ENCODE measurements at regions not wholly inside any gene's neighbourhood (a gene's known extent, or its start where the extent isn't known, plus 50 kb on each side); places are given as distances from the start of the nearest gene placed in this dataset.

DNA sequence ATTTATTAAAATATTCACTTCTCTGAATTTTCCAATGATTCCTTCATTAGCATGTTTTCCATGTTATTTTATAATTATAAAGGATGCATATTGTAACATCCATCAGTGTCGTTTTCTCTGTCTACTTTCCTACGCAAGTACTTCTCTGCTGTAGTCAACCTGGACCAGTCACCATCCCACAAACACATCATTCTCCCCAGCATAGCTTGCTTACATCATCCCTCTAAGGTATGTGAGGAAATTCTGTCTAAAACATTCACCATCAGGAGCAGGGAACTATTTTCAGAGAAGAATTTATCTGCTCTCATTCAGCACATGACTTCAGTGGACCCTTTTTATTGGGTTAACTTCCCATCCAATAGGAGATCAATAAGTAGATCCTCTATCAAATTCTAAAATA is 806.1 kb upstream of the ARGLU1 start:
- TF ChIP-seq, protein P1, sequence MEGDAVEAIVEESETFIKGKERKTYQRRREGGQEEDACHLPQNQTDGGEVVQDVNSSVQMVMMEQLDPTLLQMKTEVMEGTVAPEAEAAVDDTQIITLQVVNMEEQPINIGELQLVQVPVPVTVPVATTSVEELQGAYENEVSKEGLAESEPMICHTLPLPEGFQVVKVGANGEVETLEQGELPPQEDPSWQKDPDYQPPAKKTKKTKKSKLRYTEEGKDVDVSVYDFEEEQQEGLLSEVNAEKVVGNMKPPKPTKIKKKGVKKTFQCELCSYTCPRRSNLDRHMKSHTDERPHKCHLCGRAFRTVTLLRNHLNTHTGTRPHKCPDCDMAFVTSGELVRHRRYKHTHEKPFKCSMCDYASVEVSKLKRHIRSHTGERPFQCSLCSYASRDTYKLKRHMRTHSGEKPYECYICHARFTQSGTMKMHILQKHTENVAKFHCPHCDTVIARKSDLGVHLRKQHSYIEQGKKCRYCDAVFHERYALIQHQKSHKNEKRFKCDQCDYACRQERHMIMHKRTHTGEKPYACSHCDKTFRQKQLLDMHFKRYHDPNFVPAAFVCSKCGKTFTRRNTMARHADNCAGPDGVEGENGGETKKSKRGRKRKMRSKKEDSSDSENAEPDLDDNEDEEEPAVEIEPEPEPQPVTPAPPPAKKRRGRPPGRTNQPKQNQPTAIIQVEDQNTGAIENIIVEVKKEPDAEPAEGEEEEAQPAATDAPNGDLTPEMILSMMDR (IDR thresholded peaks at IDR 0.05), result no peak
- no peak overlapping the region for H3K27ac ChIP-seq
- H3K36me3 ChIP-seq, result no peaks in the 10 kb centered on the region
- no peak for ATAC-seq (ENCODE audit: insufficient number of reproducible peaks, low FRiP score, low read depth)
- H3K9me3 ChIP-seq, result no peaks in the 10 kb centered on the region
- no peak overlapping the region for H3K4me3 ChIP-seq
- peaks cover 0 to 6% of the 10 kb centered on the region in 2 donors for H3K4me1 ChIP-seq (ENCODE audit: control insufficient read depth in 1 of 2, low read depth in 2 of 2)
- H3K27me3 ChIP-seq (replicated peaks; ENCODE audit: insufficient read depth), result no peaks in the 10 kb centered on the region
- DNase-seq (ENCODE audit: low spot score), result no peak

DNA sequence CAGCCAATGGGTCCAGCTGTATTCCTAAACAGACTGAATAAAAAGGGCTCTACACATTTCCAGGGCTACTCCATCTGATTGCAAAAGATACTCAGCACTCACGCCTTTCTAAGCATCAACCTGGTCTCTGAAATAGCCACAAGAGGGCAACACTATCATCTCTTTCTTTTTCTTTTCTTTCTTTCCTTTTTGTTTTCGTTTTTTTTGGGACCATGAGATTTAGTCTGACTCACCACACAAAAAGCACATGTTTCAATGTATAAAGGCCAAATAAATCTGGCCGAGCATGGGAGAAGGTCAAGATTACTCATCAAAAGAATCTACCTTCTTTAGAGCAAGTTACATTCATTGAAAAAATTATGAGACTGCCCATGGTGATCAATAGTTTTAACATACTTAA is 805.6 kb upstream of the ARGLU1 start:
- Histone ChIP-seq H3K4me1 (ENCODE audit: control insufficient read depth in 1 of 2, low read depth in 2 of 2) (peaks cover 0 to 6% of the 10 kb centered on the region in 2 donors), H3K36me3 (no peaks in the 10 kb centered on the region), H3K27me3 (replicated peaks; ENCODE audit: insufficient read depth) (no peaks in the 10 kb centered on the region), H3K27ac (no peak overlapping the region), H3K4me3 (no peak overlapping the region), H3K9me3 (no peaks in the 10 kb centered on the region)
- DNase-seq (ENCODE audit: low spot score) (no peak), ATAC-seq (ENCODE audit: insufficient number of reproducible peaks, low FRiP score, low read depth) (peak; percentile 82)
- TF ChIP-seq, protein P1 (IDR thresholded peaks at IDR 0.05), result peak; percentile 51

DNA sequence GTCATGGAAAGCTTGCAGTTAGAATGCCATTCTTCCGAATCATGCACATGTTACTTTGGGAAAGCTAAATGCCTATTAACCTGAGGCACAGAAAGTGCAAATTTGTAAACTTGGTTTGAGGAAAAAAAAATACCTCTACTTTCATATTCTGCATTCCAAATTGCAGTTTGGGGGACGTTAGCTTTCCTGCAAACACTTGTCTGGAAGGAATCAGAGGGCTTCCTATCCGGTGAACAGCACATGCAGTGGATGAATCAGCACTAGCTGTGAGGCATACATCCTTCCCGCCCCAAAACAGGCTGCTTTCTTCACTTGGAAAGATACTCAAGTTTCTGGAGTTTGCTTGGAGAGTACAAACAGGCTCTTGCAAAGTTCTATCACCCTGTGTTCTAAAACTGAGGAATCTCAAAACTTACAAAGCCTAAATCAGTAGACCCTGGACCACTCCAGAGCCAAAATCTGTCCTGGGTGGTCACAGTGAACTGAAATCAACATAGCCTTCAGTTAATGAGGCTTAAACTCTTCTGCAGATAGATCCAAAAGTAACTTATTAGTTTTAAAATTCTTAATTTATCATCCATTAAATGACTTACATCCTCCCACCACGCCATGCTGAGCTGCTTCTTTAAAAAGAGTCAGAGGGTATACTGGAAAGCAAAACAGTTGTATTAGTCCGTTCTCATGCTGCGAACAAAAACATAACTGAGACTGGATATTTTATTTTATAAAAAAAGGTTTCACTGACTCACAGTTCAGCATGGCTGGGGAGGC is 802.3 kb upstream of the ARGLU1 start:
- no peaks in the 10 kb centered on the region for H3K27me3 ChIP-seq (replicated peaks; ENCODE audit: insufficient read depth)
- DNase-seq (ENCODE audit: low spot score) (no peak), ATAC-seq (ENCODE audit: insufficient number of reproducible peaks, low FRiP score, low read depth) (no peak)
- peaks cover 0 to 6% of the 10 kb centered on the region in 2 donors for H3K4me1 ChIP-seq (ENCODE audit: control insufficient read depth in 1 of 2, low read depth in 2 of 2)
- H3K36me3 ChIP-seq, result no peaks in the 10 kb centered on the region
- no peak overlapping the region for H3K27ac ChIP-seq
- no peaks in the 10 kb centered on the region for H3K9me3 ChIP-seq
- TF ChIP-seq, protein P1 (IDR thresholded peaks at IDR 0.05), result no peak
- no peak overlapping the region for H3K4me3 ChIP-seq

DNA sequence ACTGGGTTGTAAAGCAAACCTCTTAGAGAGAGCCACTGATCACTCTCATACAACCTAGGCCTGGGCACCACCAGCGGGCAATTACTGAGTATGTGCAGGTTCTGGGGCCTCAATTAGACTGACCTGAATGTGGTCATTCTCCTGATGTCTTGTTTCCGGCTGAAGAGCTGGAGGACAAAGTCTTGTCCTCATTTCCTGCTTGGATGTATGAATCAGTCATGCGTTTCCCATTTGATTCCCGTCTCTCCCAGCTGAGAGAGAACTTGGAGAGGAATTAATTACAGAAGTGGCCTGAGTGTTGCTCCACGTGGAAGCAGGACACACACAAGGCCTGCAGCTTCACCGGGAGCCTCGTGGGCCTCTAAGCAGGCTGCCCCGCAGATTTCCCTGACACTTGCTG is 799.3 kb upstream of the ARGLU1 start:
- DNase-seq (ENCODE audit: low spot score), result no peak

DNA sequence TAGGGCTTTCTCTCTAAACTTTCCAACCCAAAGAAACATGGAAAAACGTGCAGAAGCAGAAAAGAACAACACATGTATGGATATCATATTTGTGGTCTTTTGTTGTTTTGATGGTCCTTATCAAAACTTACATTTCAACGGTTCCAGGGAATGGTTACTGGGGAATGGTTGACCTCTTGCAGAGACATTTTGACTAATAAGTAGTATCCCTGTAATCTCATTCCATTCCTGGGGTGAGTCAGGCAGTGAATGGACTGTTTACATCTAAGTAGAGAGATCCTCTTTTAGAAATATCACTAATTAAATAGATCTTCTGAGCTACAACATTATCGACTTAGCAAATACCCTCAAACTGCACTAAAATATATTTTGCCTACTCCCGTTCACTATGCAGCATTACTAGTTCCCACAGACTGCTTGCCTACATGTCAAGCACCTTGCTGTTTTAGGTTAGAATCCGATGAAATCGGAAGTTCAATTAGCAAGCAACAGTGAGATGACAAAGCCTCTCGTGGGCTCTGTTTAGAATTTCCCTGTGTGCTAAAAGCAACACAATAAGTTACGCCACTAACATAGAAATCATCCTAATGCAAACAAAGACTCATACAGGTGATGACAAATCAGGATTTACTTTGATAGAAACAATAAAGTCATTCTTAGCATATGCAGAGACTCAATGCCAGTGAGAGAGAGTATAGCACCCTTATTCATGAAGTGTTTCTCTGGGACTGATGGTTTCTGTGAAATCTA is 797.7 kb upstream of the ARGLU1 start:
- ATAC-seq (ENCODE audit: insufficient number of reproducible peaks, low FRiP score, low read depth), result no peak
- TF ChIP-seq, protein P1 (IDR thresholded peaks at IDR 0.05), result no peak
- DNase-seq (ENCODE audit: low spot score), result no peak
- Histone ChIP-seq H3K27me3 (replicated peaks; ENCODE audit: insufficient read depth) (no peaks in the 10 kb centered on the region), H3K36me3 (no peaks in the 10 kb centered on the region), H3K4me3 (no peak overlapping the region), H3K27ac (no peak overlapping the region), H3K9me3 (no peaks in the 10 kb centered on the region), H3K4me1 (ENCODE audit: control insufficient read depth in 1 of 2, low read depth in 2 of 2) (no peaks in the 10 kb centered on the region)

More for the DNA sequence above, 799.3 kb upstream of the ARGLU1 start:
- H3K27ac ChIP-seq, result no peak overlapping the region
- no peaks in the 10 kb centered on the region for H3K27me3 ChIP-seq (replicated peaks; ENCODE audit: insufficient read depth)
- no peaks in the 10 kb centered on the region for H3K9me3 ChIP-seq
- ATAC-seq (ENCODE audit: insufficient number of reproducible peaks, low FRiP score, low read depth), result no peak
- H3K4me1 ChIP-seq (ENCODE audit: control insufficient read depth in 1 of 2, low read depth in 2 of 2), result no peaks in the 10 kb centered on the region
- no peak overlapping the region for H3K4me3 ChIP-seq
- no peaks in the 10 kb centered on the region for H3K36me3 ChIP-seq
- TF ChIP-seq, protein P1 (IDR thresholded peaks at IDR 0.05), result no peak
